Skeletal muscle satellite cell (primary cell): ENCODE measurements at regions not wholly inside any gene's neighbourhood (a gene's known extent, or its start where the extent isn't known, plus 50 kb on each side); places are given as distances from the start of the nearest gene placed in this dataset.

Experiments used
- H3K27me3 ChIP-seq: 2 replicates; pipeline ENCODE4 v1.7.0; 2013; ENCODE audit warnings: low read length; ENCODE audit not compliant: control insufficient read depth, insufficient read depth
- H3K36me3 ChIP-seq: 2 replicates; pipeline ENCODE4 v1.7.0; 2013; ENCODE audit warnings: mild to moderate bottlenecking, control low read depth, low read length; ENCODE audit not compliant: insufficient read depth
- H3K4me1 ChIP-seq: 2 replicates; pipeline ENCODE4 v1.7.0; 2013; ENCODE audit warnings: low read length; ENCODE audit not compliant: control insufficient read depth, insufficient read depth
- H3K4me2 ChIP-seq: 2 replicates; pipeline ENCODE4 v1.7.0; 2013; ENCODE audit warnings: mild to moderate bottlenecking, low read length
- H3K4me3 ChIP-seq: 2 replicates; pipeline ENCODE4 v1.7.0; 2013; ENCODE audit warnings: low read length
- H3K9ac ChIP-seq: 2 replicates; pipeline ENCODE4 v1.7.0; 2013; ENCODE audit warnings: mild to moderate bottlenecking, low read depth, low read length, moderate library complexity
- H3K9me3 ChIP-seq: replicated peaks from 2 replicates; pipeline ENCODE4 v1.7.0; 2013; ENCODE audit warnings: mild to moderate bottlenecking, control low read depth, low read length

DNA sequence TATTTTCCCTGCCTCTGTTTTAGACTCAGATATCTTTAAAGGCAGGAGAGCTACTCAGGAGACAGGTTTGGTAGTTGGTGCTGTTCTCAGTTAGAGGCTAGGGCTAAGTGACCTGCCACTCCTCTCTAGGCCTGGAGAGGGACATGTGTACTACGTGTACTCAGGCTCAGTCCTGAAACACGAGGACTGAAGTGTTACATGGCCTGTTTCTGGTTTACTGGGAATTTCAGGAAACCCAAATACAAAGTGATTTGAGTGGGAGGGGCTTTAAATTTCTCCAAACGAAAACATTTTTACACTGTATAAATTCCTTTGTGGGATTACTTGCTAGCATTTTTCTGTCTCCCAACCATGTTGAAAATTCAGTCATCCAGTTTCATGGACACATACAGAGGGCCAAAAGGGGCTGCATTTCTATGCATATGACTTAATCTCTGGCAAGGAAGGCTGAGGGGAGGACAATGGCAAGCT, 343.3 kb downstream of the CYP26B1 start:
- H3K9ac ChIP-seq: no peak overlapping the region
- peaks cover 65% of the 10 kb centered on the region for H3K27me3 ChIP-seq
- no peaks in the 10 kb centered on the region for H3K36me3 ChIP-seq
- no peaks in the 10 kb centered on the region for H3K9me3 ChIP-seq
- no peak overlapping the region for H3K4me3 ChIP-seq
- H3K4me2 ChIP-seq: no peak overlapping the region
- peaks cover 6% of the 10 kb centered on the region for H3K4me1 ChIP-seq

DNA sequence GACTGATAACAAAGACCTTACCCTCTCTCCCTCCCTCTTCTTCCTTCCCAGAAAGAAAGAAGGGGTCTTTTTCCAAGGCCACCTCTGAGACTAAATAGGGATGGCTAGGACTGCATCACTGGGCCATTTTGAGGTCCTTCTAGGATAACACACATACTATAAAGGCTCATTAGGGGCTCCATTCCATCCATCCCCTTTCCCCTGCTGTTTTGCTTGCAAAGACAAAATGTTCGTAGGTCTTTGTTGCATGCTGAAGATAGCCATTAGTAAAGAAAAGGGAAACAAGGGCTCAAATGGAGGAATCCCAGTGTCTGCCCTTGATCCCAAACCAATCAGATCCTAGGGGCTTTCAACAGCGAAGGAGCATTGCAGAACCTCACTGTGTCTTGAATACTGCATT, 344.3 kb downstream of the CYP26B1 start:
- H3K4me1 ChIP-seq: peaks cover 6% of the 10 kb centered on the region
- no peak overlapping the region for H3K4me3 ChIP-seq
- H3K9me3 ChIP-seq: no peaks in the 10 kb centered on the region
- no peak overlapping the region for H3K4me2 ChIP-seq
- no peak overlapping the region for H3K9ac ChIP-seq
- H3K36me3 ChIP-seq: no peaks in the 10 kb centered on the region
- peaks cover 60% of the 10 kb centered on the region for H3K27me3 ChIP-seq

DNA sequence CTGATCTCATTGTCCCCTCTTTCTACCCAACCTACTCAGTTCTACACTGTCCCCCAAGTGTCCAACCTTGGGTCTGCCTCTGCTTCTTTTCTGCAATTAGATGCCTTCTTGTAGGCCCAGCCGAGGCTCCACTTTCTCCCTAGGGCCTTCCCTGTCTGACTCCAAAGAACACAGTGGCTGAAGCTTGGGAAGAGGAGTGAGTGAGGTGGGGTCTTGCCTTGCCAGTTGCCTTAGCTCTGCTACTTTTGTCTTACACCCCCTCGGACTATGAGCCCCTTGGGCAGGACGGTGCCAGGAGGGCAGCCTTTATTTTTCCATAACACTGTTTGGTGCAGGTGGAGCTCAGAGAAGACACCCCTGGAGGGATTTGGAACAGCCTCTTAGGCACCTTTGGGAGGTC, 345.1 kb downstream of the CYP26B1 start:
- Histone ChIP-seq H3K4me1 (no peaks in the 10 kb centered on the region), H3K36me3 (no peaks in the 10 kb centered on the region), H3K9ac (no peak overlapping the region), H3K4me2 (no peak overlapping the region), H3K4me3 (no peak overlapping the region), H3K27me3 (peaks cover 54% of the 10 kb centered on the region), H3K9me3 (no peaks in the 10 kb centered on the region)

DNA sequence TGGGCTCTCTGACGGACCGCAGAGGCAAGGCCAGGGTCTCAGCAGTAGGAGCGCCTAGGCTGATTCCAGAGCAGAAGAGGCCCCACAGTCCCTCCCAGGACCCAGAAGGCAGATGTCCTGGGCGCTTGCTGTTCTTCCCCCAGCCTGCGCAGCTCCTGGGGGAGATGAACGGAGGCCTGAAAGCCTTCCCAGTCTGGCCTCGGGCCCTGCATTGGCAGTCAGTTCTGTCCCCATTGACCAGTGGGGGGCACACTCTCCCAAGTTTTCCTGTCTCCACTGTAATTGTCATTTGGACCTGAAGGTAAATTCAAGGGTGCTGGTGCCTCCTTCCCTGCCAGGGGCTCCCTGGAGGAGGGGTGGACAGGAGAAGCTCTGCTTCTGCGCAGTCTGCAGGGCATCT, 345.7 kb downstream of the CYP26B1 start:
- H3K27me3 ChIP-seq: peaks cover 52% of the 10 kb centered on the region
- no peak overlapping the region for H3K4me3 ChIP-seq
- no peaks in the 10 kb centered on the region for H3K36me3 ChIP-seq
- peak overlapping the region; percentile 37 for H3K9ac ChIP-seq
- no peak overlapping the region for H3K4me2 ChIP-seq
- no peaks in the 10 kb centered on the region for H3K4me1 ChIP-seq
- no peaks in the 10 kb centered on the region for H3K9me3 ChIP-seq

DNA sequence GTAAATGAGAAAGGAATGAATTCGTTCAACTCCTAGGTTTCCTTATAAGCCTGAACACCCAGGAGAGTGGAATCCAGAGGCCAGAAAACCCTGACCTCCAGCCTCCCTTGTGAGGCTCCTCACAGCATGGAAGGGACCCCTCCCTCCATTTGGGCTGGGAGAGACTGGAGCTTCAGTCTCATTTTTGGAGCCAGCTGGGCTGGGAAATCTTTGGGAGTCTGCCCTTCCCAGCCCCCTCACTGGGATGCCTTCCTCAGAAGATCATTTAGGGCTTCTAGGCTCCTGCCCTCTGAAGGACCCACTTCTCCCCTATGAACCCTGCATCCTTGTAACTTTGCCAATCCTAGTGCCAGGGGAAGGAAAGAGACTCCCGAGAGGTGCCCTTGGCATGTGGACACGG, 346.1 kb downstream of the CYP26B1 start:
- Histone ChIP-seq H3K36me3 (no peaks in the 10 kb centered on the region), H3K4me1 (peaks cover 2% of the 10 kb centered on the region), H3K4me2 (no peak overlapping the region), H3K4me3 (no peak overlapping the region), H3K27me3 (peaks cover 49% of the 10 kb centered on the region), H3K9me3 (no peaks in the 10 kb centered on the region), H3K9ac (peak overlapping the region; percentile 37)

GRCh38 chr2:71800851-71801250, 346.8 kb downstream of the CYP26B1 start:
- H3K9me3 ChIP-seq: no peaks in the 10 kb centered on the region
- peaks cover 42% of the 10 kb centered on the region for H3K27me3 ChIP-seq
- peaks cover 9% of the 10 kb centered on the region for H3K4me1 ChIP-seq
- no peak overlapping the region for H3K9ac ChIP-seq
- H3K36me3 ChIP-seq: no peaks in the 10 kb centered on the region
- H3K4me3 ChIP-seq: no peak overlapping the region
- no peak overlapping the region for H3K4me2 ChIP-seq

DNA sequence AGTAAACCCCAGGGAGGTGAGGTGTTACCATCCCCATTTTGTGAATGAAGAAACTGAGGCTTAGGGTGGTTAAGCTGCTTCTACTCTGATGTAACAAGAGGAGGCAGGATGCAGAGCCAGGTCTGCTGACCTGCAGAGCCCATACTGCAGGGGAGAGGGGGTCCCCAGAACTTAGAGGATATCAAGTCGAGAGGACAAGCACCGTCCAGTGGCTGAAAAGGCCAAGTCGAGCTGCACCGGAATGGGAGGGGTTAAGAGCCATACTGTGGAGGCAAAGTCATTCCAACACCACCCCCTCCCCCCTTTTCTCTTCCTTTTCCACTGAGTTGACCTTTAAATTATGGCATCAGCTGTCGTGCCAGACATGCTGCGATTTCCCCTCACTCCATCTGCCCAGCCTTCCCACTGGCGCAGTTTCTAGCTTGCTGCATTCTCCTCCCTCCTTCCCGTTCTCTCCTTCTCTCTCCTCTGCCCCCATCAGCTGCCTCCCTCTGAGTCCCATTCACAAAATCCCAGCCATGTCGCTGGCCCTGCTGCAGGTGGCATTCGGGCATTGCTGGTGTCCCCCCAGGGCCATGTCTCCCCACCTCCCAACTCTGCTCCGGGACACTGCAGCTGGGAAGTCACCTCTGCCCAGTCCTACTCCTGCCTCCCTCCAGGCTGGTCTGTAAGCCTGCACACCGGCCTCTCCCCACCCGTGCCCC, 346.9 kb downstream of the DYSF start:
- no peak overlapping the region for H3K4me3 ChIP-seq

GRCh38 chr2:71799013-71799575, 345.7 kb downstream of the DYSF start:
- Histone ChIP-seq H3K27me3 (peaks cover 29% of the 10 kb centered on the region), H3K4me2 (no peak overlapping the region), H3K36me3 (no peaks in the 10 kb centered on the region), H3K9me3 (no peaks in the 10 kb centered on the region), H3K4me3 (no peak overlapping the region), H3K9ac (no peak overlapping the region), H3K4me1 (peaks cover 18% of the 10 kb centered on the region)

More for the DNA sequence above, 346.9 kb downstream of the DYSF start:
- Histone ChIP-seq H3K4me2 (no peak overlapping the region), H3K9ac (no peak overlapping the region), H3K4me1 (peaks cover 15% of the 10 kb centered on the region), H3K36me3 (no peaks in the 10 kb centered on the region), H3K27me3 (peaks cover 37% of the 10 kb centered on the region), H3K9me3 (no peaks in the 10 kb centered on the region)

DNA sequence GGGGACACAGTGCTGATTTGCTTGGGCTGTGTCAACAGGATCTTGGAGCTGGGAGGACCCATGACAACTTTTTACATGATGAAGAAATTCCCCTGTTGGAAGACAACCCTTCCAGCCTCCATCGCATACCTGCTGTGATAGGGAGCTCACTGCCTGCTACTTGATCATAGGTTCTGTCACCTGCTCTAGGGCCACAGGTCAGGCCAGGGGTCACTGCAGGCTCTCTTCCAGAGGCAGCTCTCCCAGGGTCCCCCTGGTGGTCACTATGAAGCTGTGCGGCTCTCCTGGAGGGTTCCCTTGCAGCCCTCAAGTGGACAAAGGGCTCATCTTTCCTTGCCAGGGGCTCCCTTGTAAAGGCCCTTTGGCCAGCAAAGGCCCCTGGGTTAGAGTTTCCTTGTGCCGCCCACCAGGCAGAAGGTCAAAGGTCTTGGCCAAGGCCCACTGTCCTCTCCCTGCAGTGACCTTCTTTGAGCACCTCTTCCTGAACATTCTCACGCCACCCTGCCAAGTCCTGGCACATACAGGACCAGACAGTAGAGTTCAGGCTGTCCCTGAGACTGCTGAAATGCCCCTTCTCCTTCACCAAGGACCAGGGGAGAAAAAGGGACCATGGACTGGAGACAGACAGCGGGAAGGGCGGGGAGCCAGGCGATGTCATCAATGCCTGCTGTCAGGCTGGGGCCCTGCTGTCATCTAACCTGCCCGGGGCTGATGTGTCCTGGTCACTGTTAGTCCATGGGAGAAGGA, 345.1 kb downstream of the DYSF start:
- no peak overlapping the region for H3K4me2 ChIP-seq

GRCh38 chr2:71797035-71797810, 343.9 kb downstream of the DYSF start:
- Histone ChIP-seq H3K4me3 (no peak overlapping the region), H3K4me1 (peaks cover 30% of the 10 kb centered on the region), H3K27me3 (peaks cover 20% of the 10 kb centered on the region), H3K4me2 (no peak overlapping the region), H3K9ac (no peak overlapping the region), H3K9me3 (no peaks in the 10 kb centered on the region), H3K36me3 (no peaks in the 10 kb centered on the region)

More for the DNA sequence above, 345.1 kb downstream of the DYSF start:
- Histone ChIP-seq H3K4me1 (peaks cover 25% of the 10 kb centered on the region), H3K9ac (no peak overlapping the region), H3K36me3 (no peaks in the 10 kb centered on the region), H3K4me3 (no peak overlapping the region), H3K9me3 (no peaks in the 10 kb centered on the region), H3K27me3 (peaks cover 23% of the 10 kb centered on the region)

- H3K27me3 ChIP-seq: peaks cover 15% of the 10 kb centered on the region
- H3K4me3 ChIP-seq: no peak overlapping the region
- H3K9me3 ChIP-seq: no peaks in the 10 kb centered on the region
- no peaks in the 10 kb centered on the region for H3K36me3 ChIP-seq
- H3K4me2 ChIP-seq: peak overlapping the region; percentile 37
- peak overlapping the region; percentile 33 for H3K9ac ChIP-seq
- H3K4me1 ChIP-seq: peaks cover 30% of the 10 kb centered on the region
Observed at GRCh38 chr2:71796174-71796593, 342.8 kb downstream of the DYSF start.
